HG03521 (cell line): ENCODE measurements at regions not wholly inside any gene's neighbourhood (a gene's known extent, or its start where the extent isn't known, plus 50 kb on each side); places are given as distances from the start of the nearest gene placed in this dataset.

Experiments
- ATAC-seq: cut with Tn5 transposase; IDR thresholded peaks from one replicate; pipeline ENCODE4 v1.9.1; 2021; ENCODE audit warnings: mild to moderate bottlenecking, moderate library complexity; ENCODE audit not compliant: unreplicated experiment

GRCh38 chr22:48267681-48268080 lies 1505.2 kb downstream of the TBC1D22A start:
- no peak for ATAC-seq

DNA sequence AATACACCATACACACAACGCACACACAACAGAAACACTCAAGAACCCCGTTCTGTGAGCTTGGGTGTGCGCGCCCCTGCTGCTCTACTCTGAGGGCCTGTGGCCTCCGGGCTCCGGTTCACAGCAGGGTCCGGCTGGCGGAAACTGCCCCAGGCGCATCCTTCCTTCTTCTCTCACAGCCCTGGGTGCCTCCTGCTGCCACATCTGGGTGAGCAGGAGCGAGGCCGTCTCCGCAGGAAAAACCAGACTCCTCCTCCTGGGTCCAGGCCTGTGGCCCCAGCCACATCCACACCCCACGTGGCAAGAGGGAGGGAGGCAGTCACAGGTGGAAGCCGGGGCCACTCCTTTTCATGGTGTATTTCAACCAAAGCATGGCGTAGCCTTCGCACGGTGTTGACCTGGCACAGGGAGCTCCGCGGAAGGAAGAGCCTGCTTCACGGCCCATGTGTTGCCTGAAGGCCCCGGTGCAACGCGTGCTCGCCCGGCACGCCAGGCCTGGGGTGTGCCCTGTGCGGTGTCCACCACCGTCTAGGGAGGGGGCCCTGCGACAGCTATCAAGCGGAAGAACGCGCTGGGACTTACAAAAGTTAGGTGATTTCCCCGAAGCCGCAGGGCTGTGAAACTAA lies 1502.7 kb downstream of the TBC1D22A start:
- ATAC-seq = no peak

GRCh38 chr22:48264586-48264985 lies 1502.1 kb downstream of the TBC1D22A start:
- no peak for ATAC-seq

GRCh38 chr22:48263791-48264351 lies 1501.4 kb downstream of the TBC1D22A start:
- no peak for ATAC-seq

- ATAC-seq = no peak
Observed at GRCh38 chr22:48263431-48263765, 1500.9 kb downstream of the TBC1D22A start.

DNA sequence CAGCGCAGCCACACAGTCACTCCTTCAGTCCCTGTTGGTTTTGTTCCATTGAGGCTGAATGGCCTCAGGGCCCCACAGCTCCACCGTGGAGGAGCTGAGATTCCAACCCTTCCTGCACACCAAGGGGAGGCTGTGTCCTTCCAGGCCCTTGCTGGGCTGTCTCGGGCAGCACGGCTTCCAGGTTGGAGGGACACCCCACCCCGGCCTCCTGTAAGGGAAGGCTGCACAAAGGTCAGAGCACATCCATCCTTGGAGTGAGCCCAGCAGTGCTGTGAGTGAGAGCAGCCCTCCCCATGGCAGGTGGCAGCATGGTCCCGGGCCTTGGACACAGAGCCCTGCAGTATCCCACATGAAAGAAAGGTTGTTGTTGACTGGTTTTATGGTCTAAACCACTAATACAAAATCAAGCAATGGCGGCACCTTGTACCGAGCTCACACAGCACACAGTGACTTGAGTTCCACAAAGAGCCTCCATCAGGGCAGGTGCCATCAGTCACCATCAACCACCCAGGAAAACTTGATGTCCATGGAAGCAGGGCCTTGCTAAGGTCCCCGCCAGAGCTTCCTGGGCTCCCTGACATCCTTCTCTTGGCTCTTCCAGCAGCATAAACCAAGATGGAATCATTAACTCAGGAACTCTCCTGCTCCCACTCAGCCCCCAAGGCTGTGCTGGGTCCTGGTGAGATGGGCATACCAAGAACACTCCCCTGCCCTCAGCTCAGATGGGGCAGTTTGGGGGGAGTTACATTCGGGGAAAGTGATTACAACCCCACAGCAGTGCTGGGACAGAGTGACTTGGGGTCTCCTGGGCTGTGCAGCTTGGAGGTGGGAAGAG lies 1500.4 kb downstream of the TBC1D22A start:
- ATAC-seq = no peak

DNA sequence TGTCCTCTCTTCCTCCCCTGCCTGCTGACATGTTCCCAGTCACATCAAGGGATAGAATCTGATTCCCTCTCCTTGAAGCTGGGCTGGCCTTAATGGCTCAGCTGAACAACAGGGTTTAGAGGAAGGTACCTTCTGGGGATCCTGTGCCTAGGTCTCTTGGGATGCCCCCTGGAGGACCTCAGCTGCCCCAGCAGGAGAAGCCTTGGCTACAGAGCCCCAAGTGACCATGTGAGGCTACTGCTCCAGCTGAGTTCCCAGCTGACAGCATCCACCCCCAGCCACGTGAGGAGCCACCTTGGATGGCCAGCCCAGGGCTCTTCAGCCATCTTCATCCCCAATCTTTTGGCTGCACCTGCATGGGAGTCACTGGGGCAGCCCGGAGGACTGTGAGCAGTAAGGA lies 1499.3 kb downstream of the TBC1D22A start:
- no peak for ATAC-seq

DNA sequence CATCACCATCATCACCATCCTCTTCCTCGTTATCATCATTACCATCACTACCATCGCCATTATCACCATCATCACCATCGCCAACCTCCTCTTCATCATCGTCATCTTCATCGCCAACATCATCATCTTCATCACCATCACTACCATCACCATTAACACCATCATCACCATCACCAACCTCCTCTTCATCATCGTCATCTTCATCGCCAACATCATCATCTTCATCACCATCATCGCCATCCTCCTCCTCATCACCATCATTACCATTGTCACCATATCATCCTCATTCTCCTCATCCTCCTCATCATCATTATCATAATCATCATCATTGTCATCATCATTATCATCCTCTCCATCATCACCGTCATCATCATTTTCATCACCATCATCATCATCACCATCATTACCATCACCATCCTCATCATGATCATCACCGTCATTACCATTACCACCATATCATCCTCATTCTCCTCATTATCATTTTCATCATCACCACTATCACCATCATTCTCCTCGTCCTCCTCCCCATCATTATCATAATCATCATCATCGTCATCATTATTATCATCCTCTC lies 1498.7 kb downstream of the TBC1D22A start:
- ATAC-seq = no peak

DNA sequence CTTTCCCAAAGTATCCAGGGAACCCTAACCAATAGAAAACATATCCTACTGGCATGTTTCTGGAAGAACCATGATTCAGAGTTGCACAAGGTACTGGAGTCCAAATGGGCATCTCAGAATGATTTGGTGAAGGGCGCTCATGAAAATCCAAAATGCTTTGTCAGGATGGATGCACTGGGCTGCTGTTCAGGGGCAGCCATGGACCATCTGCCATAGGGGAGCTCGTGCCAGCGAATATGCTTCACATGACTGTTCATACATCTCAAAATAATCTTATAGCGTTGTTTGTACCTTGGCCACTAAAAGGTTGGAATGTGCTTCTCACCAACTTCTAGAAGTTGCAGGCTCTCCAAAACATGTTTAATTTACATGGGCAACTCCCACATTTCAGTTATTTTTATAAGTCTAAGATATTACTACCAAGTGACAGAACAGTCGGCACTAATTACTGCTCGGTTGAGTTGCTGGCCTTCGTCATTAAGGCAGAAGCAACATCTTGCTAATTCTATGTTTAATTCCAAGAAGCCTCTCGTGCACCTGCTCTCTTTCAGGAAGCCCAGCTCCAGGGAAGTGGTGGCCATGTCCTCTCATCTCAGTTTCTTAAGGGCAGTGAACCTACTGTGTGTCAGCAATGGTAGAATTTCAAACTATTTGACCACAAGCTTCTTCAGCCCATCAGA lies 1497.7 kb downstream of the TBC1D22A start:
- no peak for ATAC-seq

DNA sequence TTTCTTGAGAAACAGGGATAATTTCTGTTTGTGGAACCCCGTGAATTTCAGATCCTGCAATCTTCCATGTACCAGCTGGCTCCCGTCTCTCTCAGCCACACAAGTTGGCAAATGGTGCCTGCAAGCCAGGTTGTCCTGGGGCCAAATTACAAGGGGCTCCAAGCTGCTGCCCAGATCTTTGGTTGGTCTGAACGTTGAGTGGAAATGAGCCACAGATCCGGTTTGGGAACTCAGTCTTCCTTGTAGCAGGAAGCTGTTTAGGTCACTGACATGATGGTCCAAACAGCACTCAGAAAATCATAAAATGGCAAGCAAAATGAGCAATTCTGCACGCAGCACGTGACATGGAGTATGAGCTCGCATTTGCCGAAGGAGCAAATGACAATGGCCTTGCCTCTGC lies 1496.4 kb downstream of the TBC1D22A start:
- no peak for ATAC-seq

DNA sequence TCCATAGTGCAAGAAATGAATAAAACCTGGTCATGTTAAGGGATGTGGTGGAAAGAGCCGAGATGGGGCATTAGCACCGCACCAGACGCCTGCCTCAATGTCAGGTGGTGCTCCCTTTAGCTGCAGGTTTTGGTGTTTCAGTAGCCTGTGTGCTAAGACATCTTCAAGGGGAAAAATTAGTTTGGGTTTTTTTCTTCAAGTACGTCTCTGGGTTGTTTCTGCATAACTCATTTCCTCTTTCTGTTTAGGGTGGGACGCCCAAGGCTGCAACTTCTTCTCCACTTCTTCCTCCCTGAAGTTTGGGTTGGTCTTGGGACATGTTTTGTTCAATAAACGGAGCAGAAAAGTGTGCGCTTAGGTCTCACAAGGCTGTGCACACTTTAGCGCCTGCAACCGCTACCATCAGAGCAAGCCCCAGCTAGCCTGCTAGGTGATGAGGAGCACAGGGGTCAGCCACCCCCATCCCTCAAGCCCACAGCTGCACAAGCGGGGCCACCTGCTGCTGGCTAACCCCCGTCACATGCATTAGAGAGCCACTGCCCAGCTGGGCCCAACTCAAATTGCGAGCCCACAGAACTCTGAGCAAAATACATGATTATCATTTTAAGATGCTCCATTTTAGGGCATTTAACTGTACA lies 1495.7 kb downstream of the TBC1D22A start:
- no peak for ATAC-seq

GRCh38 chr22:48257685-48258055 lies 1495.2 kb downstream of the TBC1D22A start:
- no peak for ATAC-seq

- ATAC-seq = no peak
Observed at GRCh38 chr22:48256776-48257684, 1494.6 kb downstream of the TBC1D22A start.

DNA sequence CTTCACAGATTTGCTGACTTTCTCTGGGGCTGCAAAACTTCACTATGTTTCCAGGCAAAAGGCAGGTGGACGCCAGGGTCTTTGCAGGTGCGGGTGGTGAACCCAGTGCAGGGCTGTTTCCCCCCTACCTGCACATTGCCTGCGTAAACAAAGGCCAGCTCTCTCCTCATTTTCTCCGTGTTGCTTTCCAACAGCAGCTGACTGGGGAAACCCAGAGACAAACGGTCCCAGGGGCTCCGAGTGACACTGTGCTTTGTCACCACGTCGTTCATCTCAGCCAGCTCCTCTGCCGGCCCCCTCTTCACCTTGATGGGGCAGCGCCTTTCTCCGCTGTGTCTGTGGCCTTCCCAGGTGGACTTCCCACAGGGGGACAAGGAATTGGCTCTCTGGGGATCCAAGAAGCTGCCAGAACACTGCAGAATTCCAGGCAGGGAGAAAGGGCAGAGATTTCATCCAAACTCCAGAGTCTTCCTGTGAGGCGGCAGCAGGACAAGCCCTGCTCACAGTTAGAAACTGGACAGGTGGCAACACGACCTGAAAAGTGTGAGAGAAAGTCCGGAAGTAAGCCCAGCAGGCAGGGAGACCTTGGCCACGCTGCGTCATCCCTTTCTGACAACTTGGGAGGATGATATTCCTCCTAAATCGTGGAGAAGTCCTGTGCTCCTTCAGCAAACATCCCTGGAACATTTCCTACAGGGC lies 1493.7 kb downstream of the TBC1D22A start:
- no peak for ATAC-seq

- ATAC-seq = no peak
Observed at GRCh38 chr22:48254311-48254873, 1491.9 kb downstream of the TBC1D22A start.

GRCh38 chr22:48253573-48253972 lies 1491.1 kb downstream of the TBC1D22A start:
- no peak for ATAC-seq

DNA sequence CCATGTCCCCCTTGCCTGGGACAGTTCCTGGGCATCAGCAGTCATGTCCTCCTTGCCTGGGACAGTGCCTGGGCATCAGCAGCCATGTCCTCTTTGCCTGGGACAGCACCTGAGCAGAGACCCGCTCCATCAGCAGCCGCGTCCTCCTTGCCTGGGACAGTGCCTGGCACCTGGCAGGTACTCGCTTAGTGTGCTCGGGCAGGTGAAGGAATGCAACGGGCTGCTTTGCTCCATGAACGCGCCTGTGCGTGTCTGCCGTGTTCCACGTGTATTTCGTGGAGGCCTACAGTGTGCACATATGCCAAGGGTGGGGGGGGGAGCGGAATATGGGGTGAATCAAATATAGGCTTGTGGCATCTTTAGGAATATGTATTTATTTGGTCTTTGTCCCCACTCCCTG lies 1490.7 kb downstream of the TBC1D22A start:
- no peak for ATAC-seq

DNA sequence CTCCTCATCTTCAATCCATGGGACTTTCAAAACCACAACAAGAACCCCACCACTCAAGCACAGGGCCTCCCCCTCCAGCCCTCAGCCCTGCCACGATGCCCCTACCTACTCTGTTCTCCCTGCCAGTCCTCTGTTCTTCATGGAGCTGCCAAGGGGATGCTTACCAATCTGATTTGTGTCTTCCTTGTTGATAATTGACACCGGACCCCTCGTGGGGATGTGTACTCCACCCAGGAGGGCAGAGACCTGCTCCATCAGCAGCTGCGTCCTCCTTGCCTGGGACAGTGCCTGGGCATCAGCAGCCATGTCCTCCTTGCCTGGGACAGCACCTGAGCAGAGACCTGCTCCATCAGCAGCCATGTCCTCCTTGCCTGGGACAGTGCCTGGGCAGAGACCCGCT lies 1489.2 kb downstream of the TBC1D22A start:
- ATAC-seq = no peak

GRCh38 chr22:48250937-48251530 lies 1488.6 kb downstream of the TBC1D22A start:
- ATAC-seq = no peak
